ENCODE measurements at regions not wholly inside any gene's neighbourhood (a gene's known extent, or its start where the extent isn't known, plus 50 kb on each side); places are given as distances from the start of the nearest gene placed in this dataset.
A peak's percentile ranks its signal among the peaks of the same experiment; 100 is the strongest.

DNA sequence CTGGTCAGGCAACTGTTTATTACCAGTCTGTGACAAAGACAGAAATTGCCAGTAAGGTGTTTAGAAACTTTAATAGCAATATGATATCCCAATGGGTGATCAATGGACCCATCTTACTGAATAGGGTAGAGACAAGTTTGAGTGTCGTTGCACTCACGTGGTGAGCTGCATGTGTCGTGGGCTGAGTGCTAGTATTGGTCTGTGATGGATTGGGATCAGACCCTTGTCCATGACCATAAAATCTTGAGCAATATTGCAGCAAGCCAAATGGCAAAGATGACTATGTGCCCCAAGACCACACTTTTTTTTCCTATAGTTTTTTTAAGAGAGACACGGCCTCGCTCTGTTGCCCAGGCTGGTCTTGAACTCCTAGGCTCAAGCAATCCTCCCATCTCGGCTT, 114.5 kb downstream of the PALM2AKAP2 start:
- DNase-seq = no peak

GRCh38 chr9:109894921-109895758, 115.1 kb downstream of the PALM2AKAP2 start:
- H3K27me3 ChIP-seq (replicated peaks in 1 of 4; ENCODE audit: control extremely low read depth in 1 of 4, control insufficient read depth in 3 of 4, insufficient read depth in 4 of 4, low read length in 3 of 4) = no peaks in the 10 kb centered on the region
- no peaks in the 10 kb centered on the region for H3K79me2 ChIP-seq (ENCODE audit: control insufficient read depth, insufficient read depth, low read length)
- H3K4me2 ChIP-seq (replicated peaks; ENCODE audit: low read depth, low read length, poor library complexity, severe bottlenecking) = no peak overlapping the region
- no peak overlapping the region for H3K27ac ChIP-seq (ENCODE audit: low read length in 2 of 2)
- peaks cover 9% of the 10 kb centered on the region for H3K4me1 Mint-ChIP-seq
- H3K4me3 Mint-ChIP-seq = no peak overlapping the region
- no peak overlapping the region for H3K27ac Mint-ChIP-seq
- DNase-seq (peak; percentile 23), ATAC-seq (ENCODE audit: low read depth) (no peak)
- intact Hi-C loops (cut with micrococcal nuclease) = no loop called here
- 22% methylated on average over 3 of the region's 6 CpGs for WGBS (ENCODE audit: insufficient coverage)
- H3K4me1 ChIP-seq (ENCODE audit: control insufficient read depth in 2 of 2, insufficient read depth in 2 of 2, low read length in 2 of 2) = peaks cover 5 to 13% of the 10 kb centered on the region in 2 donors
- CTCF ChIA-PET = interaction anchor here (1.1 kb wide), 1 partner anchor 8 kb away, joined by 3 read pairs; no protein-coding TSS in a partner anchor
- no peaks in the 10 kb centered on the region for H3K27me3 Mint-ChIP-seq
- no peaks in the 10 kb centered on the region for H3K9me3 ChIP-seq (ENCODE audit: control extremely low read depth in 1 of 3, control insufficient read depth in 2 of 3, insufficient read depth in 1 of 3, low read length in 2 of 3)
- no peaks in the 10 kb centered on the region for H3K36me3 ChIP-seq (replicated peaks in 1 of 2; ENCODE audit: control extremely low read depth in 1 of 2, control insufficient read depth in 1 of 2, extremely low read depth in 1 of 2, insufficient read depth in 2 of 2, low read length in 1 of 2)
- peak overlapping the region; percentile 44 for H2AFZ ChIP-seq (ENCODE audit: insufficient read depth, low read depth, low read length, poor library complexity, severe bottlenecking)
- H4K20me1 ChIP-seq (ENCODE audit: control insufficient read depth, insufficient read depth, low read length, poor library complexity, severe bottlenecking) = no peaks in the 10 kb centered on the region
- POLR2A ChIA-PET = no interaction called here
- H3K4me3 ChIP-seq (ENCODE audit: control extremely low read depth in 1 of 5, extremely low read depth in 1 of 5, insufficient read depth in 1 of 5, low read depth in 2 of 5, low read length in 4 of 5) = no peak overlapping the region
- H3K9ac ChIP-seq (ENCODE audit: low read length) = no peak overlapping the region
- TF ChIP-seq, protein P1, sequence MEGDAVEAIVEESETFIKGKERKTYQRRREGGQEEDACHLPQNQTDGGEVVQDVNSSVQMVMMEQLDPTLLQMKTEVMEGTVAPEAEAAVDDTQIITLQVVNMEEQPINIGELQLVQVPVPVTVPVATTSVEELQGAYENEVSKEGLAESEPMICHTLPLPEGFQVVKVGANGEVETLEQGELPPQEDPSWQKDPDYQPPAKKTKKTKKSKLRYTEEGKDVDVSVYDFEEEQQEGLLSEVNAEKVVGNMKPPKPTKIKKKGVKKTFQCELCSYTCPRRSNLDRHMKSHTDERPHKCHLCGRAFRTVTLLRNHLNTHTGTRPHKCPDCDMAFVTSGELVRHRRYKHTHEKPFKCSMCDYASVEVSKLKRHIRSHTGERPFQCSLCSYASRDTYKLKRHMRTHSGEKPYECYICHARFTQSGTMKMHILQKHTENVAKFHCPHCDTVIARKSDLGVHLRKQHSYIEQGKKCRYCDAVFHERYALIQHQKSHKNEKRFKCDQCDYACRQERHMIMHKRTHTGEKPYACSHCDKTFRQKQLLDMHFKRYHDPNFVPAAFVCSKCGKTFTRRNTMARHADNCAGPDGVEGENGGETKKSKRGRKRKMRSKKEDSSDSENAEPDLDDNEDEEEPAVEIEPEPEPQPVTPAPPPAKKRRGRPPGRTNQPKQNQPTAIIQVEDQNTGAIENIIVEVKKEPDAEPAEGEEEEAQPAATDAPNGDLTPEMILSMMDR (IDR thresholded peaks at IDR 0.05) = no peak
- TF ChIP-seq EZH2 (IDR thresholded peaks at IDR 0.05; ENCODE audit: borderline replicate concordance, insufficient read depth, low read depth, low read length, poor library complexity, severe bottlenecking) = no peak
- no peaks in the 10 kb centered on the region for H3K9me3 Mint-ChIP-seq (ENCODE audit: insufficient read depth)

More for the DNA sequence above, 114.5 kb downstream of the PALM2AKAP2 start:
- Histone ChIP-seq H3K9me3 (ENCODE audit: control extremely low read depth in 1 of 3, control insufficient read depth in 2 of 3, insufficient read depth in 1 of 3, low read length in 2 of 3) (no peaks in the 10 kb centered on the region), H3K27me3 (replicated peaks in 1 of 4; ENCODE audit: control extremely low read depth in 1 of 4, control insufficient read depth in 3 of 4, insufficient read depth in 4 of 4, low read length in 3 of 4) (no peaks in the 10 kb centered on the region), H3K36me3 (replicated peaks in 1 of 2; ENCODE audit: control extremely low read depth in 1 of 2, control insufficient read depth in 1 of 2, extremely low read depth in 1 of 2, insufficient read depth in 2 of 2, low read length in 1 of 2) (no peaks in the 10 kb centered on the region), H3K4me2 (replicated peaks; ENCODE audit: low read depth, low read length, poor library complexity, severe bottlenecking) (no peak overlapping the region), H4K20me1 (ENCODE audit: control insufficient read depth, insufficient read depth, low read length, poor library complexity, severe bottlenecking) (no peaks in the 10 kb centered on the region), H3K9ac (ENCODE audit: low read length) (no peak overlapping the region), H3K4me3 (ENCODE audit: control extremely low read depth in 1 of 5, extremely low read depth in 1 of 5, insufficient read depth in 1 of 5, low read depth in 2 of 5, low read length in 4 of 5) (no peak overlapping the region), H3K4me1 (ENCODE audit: control insufficient read depth in 2 of 2, insufficient read depth in 2 of 2, low read length in 2 of 2) (peaks cover 5 to 13% of the 10 kb centered on the region in 2 donors), H3K79me2 (ENCODE audit: control insufficient read depth, insufficient read depth, low read length) (no peaks in the 10 kb centered on the region), H3K27ac (ENCODE audit: low read length in 2 of 2) (no peak overlapping the region), H2AFZ (ENCODE audit: insufficient read depth, low read depth, low read length, poor library complexity, severe bottlenecking) (no peak overlapping the region)
- H3K27ac Mint-ChIP-seq = no peak overlapping the region
- intact Hi-C loops (cut with micrococcal nuclease) = no loop called here
- no peak for ATAC-seq (ENCODE audit: low read depth)
- CTCF ChIA-PET = interaction anchor here (1.1 kb wide), 1 partner anchor 9 kb away, joined by 3 read pairs; no protein-coding TSS in a partner anchor
- 86% methylated on average over 3 of the region's 6 CpGs for WGBS (ENCODE audit: insufficient coverage)
- no peak for TF ChIP-seq EZH2 (IDR thresholded peaks at IDR 0.05; ENCODE audit: borderline replicate concordance, insufficient read depth, low read depth, low read length, poor library complexity, severe bottlenecking)
- TF ChIP-seq, protein P1 (IDR thresholded peaks at IDR 0.05) = no peak
- POLR2A ChIA-PET = no interaction called here
- H3K27me3 Mint-ChIP-seq = no peaks in the 10 kb centered on the region
- H3K4me1 Mint-ChIP-seq = peaks cover 9% of the 10 kb centered on the region
- no peaks in the 10 kb centered on the region for H3K9me3 Mint-ChIP-seq (ENCODE audit: insufficient read depth)
- H3K4me3 Mint-ChIP-seq = no peak overlapping the region

Measured in B cell (primary cell).